PC-3 (cell line): ENCODE measurements at regions not wholly inside any gene's neighbourhood (a gene's known extent, or its start where the extent isn't known, plus 50 kb on each side); places are given as distances from the start of the nearest gene placed in this dataset.

ENCODE experiments used
- EZH2 ChIP-seq: fragments of 300-600 bp; sonication (generic); IDR thresholded peaks from one replicate; pipeline ENCODE4 v1.6.1; 2017; ENCODE audit warnings: antibody characterized with exemption, mild to moderate bottlenecking, low read length; ENCODE audit not compliant: unreplicated experiment
- TF ChIP-seq, protein P1 (sequence below): fragments of 300-600 bp; sonication (generic); conservative IDR thresholded peaks from 2 replicates; pipeline ENCODE4 v1.5.1; 2017; ENCODE audit warnings: antibody characterized with exemption, low read depth, mild to moderate bottlenecking, low read length

DNA sequence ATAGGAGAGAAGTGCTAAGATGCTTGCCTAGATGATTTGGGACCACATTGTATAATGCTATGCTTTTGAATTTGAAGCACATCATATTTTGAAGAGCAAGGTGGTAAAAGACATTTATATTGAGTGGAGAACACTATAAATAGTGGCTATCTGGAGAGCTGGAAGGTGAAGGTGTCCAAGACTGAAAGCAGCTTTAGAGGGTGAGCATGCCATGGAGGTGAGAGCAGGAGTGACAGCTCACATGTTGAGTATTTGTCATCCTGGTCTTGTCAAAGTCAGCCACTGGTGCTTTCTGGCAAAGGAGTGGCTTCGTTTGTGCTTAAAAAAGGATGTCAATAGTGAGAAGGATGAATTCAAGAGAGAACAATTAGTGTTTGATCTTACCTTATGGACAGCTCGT lies 225.9 kb downstream of the COG6 start:
- TF ChIP-seq, protein P1, sequence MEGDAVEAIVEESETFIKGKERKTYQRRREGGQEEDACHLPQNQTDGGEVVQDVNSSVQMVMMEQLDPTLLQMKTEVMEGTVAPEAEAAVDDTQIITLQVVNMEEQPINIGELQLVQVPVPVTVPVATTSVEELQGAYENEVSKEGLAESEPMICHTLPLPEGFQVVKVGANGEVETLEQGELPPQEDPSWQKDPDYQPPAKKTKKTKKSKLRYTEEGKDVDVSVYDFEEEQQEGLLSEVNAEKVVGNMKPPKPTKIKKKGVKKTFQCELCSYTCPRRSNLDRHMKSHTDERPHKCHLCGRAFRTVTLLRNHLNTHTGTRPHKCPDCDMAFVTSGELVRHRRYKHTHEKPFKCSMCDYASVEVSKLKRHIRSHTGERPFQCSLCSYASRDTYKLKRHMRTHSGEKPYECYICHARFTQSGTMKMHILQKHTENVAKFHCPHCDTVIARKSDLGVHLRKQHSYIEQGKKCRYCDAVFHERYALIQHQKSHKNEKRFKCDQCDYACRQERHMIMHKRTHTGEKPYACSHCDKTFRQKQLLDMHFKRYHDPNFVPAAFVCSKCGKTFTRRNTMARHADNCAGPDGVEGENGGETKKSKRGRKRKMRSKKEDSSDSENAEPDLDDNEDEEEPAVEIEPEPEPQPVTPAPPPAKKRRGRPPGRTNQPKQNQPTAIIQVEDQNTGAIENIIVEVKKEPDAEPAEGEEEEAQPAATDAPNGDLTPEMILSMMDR, result no peak
- TF ChIP-seq EZH2, result no peak
